Sigmoid colon (tissue), 6 donors: ENCODE measurements at regions not wholly inside any gene's neighbourhood (a gene's known extent, or its start where the extent isn't known, plus 50 kb on each side); places are given as distances from the start of the nearest gene placed in this dataset.

Experiments
- DNase-seq: peaks from one replicate; pipeline ENCODE4 v3.0.0-alpha.2; 2019
- H3K27ac ChIP-seq, 4 donors: fragments of 200-600 bp; sonication (generic); one replicate each; pipeline ENCODE4 v1.5.1; 2016 to 2019; ENCODE audit warnings: mild to moderate bottlenecking in 1 of 4
- H3K27me3 ChIP-seq, 3 donors: fragments of 200-600 bp; sonication (generic); one replicate each; pipeline ENCODE4 v1.5.1; 2019; ENCODE audit warnings: mild to moderate bottlenecking in 1 of 3
- H3K36me3 ChIP-seq, 4 donors: fragments of 200-600 bp; sonication (generic); one replicate each; pipeline ENCODE4 v1.5.1; 2016 to 2019
- H3K4me1 ChIP-seq, 4 donors: fragments of 200-600 bp; sonication (generic); one replicate each; pipeline ENCODE4 v1.5.1; 2017 to 2019
- H3K4me3 ChIP-seq, 4 donors: fragments of 200-600 bp; sonication (generic); one replicate each; pipeline ENCODE4 v1.5.1; 2017 to 2019; ENCODE audit warnings: mild to moderate bottlenecking in 2 of 4, moderate library complexity in 1 of 4
- H3K9me3 ChIP-seq, 4 donors: fragments of 200-600 bp in 3 of 4; sonication (generic) in 3 of 4; one replicate each; pipeline versions ENCODE4 v1.5.1 to v1.6.1; 2013 to 2019
- CTCF ChIP-seq, 4 experiments: fragments of 450-650 bp in 3 of 4; fragments of 200-600 bp in 1 of 4; IDR thresholded peaks; one replicate each; pipeline ENCODE4 v1.5.1; 2016 to 2019; ENCODE audit warnings: antibody characterized with exemption in 4 of 4, mild to moderate bottlenecking in 3 of 4, moderate library complexity in 2 of 4
- EP300 ChIP-seq, 4 donors: sonication (generic); formaldehyde crosslinking; IDR thresholded peaks; one replicate each; pipeline ENCODE4 v1.6.1; 2017; ENCODE audit warnings: antibody characterized with exemption in 4 of 4
- POLR2A ChIP-seq, 2 donors: fragments of 450-650 bp; IDR thresholded peaks; one replicate each; pipeline ENCODE4 v1.6.1; 2016; ENCODE audit warnings: antibody characterized with exemption in 2 of 2, mild to moderate bottlenecking in 2 of 2, moderate library complexity in 2 of 2
- POLR2AphosphoS5 ChIP-seq, 4 donors: sonication (generic); formaldehyde crosslinking; IDR thresholded peaks; one replicate each; pipeline ENCODE4 v1.6.1; 2017; ENCODE audit warnings: antibody characterized with exemption in 4 of 4
- WGBS, 2 donors: extraction: QIAGEN DNeasy Blood & Tissue Kit; methylation state at CpG; one replicate each; pipeline ENCODE4 v1.1.7; 2013; 5-methylcytosine and 5-hydroxymethylcytosine counted together
- intact Hi-C: fragments of 100-400 bp; cut with DNase I; formaldehyde crosslinking; loops from one replicate; pipeline ENCODE4 v1.15.1; 2023
- donor health status: healthy with polysubstance abuse.
- donor health status: healthy.

GRCh38 chr20:4350096-4350495 lies 101.0 kb upstream of the ADRA1D start:
- no peaks in the 10 kb centered on the region for H3K4me1 ChIP-seq
- H3K4me3 ChIP-seq, result no peak overlapping the region
- no peak for DNase-seq
- H3K36me3 ChIP-seq, result no peaks in the 10 kb centered on the region
- TF ChIP-seq POLR2AphosphoS5 (IDR thresholded peaks at IDR 0.05) (no peak), POLR2A (IDR thresholded peaks at IDR 0.05) (no peak), EP300 (IDR thresholded peaks at IDR 0.05) (no peak)
- WGBS, 2 donors, result 67 to 71% methylated on average over 1 of the region's 1 CpG
- peaks cover 0 to 6% (median 1%) of the 10 kb centered on the region in 4 donors for H3K9me3 ChIP-seq
- H3K27ac ChIP-seq, result no peak overlapping the region
- intact Hi-C loops, result no loop called here
- H3K27me3 ChIP-seq, result no peaks in the 10 kb centered on the region

GRCh38 chr20:4344670-4345069 lies 95.6 kb upstream of the ADRA1D start:
- H3K27me3 ChIP-seq, result no peaks in the 10 kb centered on the region
- no peak overlapping the region for H3K27ac ChIP-seq
- no peaks in the 10 kb centered on the region for H3K9me3 ChIP-seq
- no peak overlapping the region for H3K4me3 ChIP-seq
- H3K4me1 ChIP-seq, result peaks cover 0 to 15% (median 9%) of the 10 kb centered on the region in 4 donors
- no peak for TF ChIP-seq CTCF (IDR thresholded peaks at IDR 0.05)
- TF ChIP-seq POLR2A (IDR thresholded peaks at IDR 0.05), result no peak
- no peak for TF ChIP-seq POLR2AphosphoS5 (IDR thresholded peaks at IDR 0.05)
- TF ChIP-seq EP300 (IDR thresholded peaks at IDR 0.05), result no peak
- WGBS, 2 donors, result 54 to 74% methylated on average over 2 of the region's 2 CpGs
- DNase-seq, result no peak
- intact Hi-C loops, result no loop called here
- no peaks in the 10 kb centered on the region for H3K36me3 ChIP-seq

- H3K4me1 ChIP-seq, result peaks cover 0 to 15% (median 9%) of the 10 kb centered on the region in 4 donors
- H3K36me3 ChIP-seq, result no peaks in the 10 kb centered on the region
- 46 to 47% methylated on average over 2 of the region's 2 CpGs for WGBS, 2 donors
- DNase-seq, result no peak
- H3K9me3 ChIP-seq, result no peaks in the 10 kb centered on the region
- H3K27me3 ChIP-seq, result no peaks in the 10 kb centered on the region
- intact Hi-C loops, result no loop called here
- H3K27ac ChIP-seq, result no peak overlapping the region
- no peak for TF ChIP-seq EP300 (IDR thresholded peaks at IDR 0.05)
- no peak for TF ChIP-seq POLR2A (IDR thresholded peaks at IDR 0.05)
- TF ChIP-seq POLR2AphosphoS5 (IDR thresholded peaks at IDR 0.05), result no peak
- TF ChIP-seq CTCF (IDR thresholded peaks at IDR 0.05), result no peak
- no peak overlapping the region for H3K4me3 ChIP-seq
Observed at GRCh38 chr20:4342609-4343008, 93.5 kb upstream of the ADRA1D start.

GRCh38 chr20:4341804-4342485 lies 92.9 kb upstream of the ADRA1D start:
- H3K36me3 ChIP-seq, result no peaks in the 10 kb centered on the region
- H3K4me1 ChIP-seq, result peaks cover 0 to 15% (median 9%) of the 10 kb centered on the region in 4 donors
- 42 to 56% methylated on average over 6 of the region's 6 CpGs for WGBS, 2 donors
- H3K9me3 ChIP-seq, result no peaks in the 10 kb centered on the region
- no peak overlapping the region for H3K4me3 ChIP-seq
- no peak for DNase-seq
- TF ChIP-seq EP300 (IDR thresholded peaks at IDR 0.05) (no peak), POLR2AphosphoS5 (IDR thresholded peaks at IDR 0.05) (no peak), CTCF (IDR thresholded peaks at IDR 0.05) (no peak), POLR2A (IDR thresholded peaks at IDR 0.05) (no peak)
- no peak overlapping the region for H3K27ac ChIP-seq
- intact Hi-C loops, result no loop called here
- no peaks in the 10 kb centered on the region for H3K27me3 ChIP-seq

- no peak for DNase-seq
- intact Hi-C loops, result no loop called here
- WGBS, 2 donors, result 53 to 54% methylated on average over 1 of the region's 1 CpG
- no peak overlapping the region for H3K4me3 ChIP-seq
- H3K9me3 ChIP-seq, result no peaks in the 10 kb centered on the region
- no peaks in the 10 kb centered on the region for H3K36me3 ChIP-seq
- no peaks in the 10 kb centered on the region for H3K4me1 ChIP-seq
- H3K27ac ChIP-seq, result no peak overlapping the region
- H3K27me3 ChIP-seq, result no peaks in the 10 kb centered on the region
- TF ChIP-seq CTCF (IDR thresholded peaks at IDR 0.05) (no peak), EP300 (IDR thresholded peaks at IDR 0.05) (no peak), POLR2A (IDR thresholded peaks at IDR 0.05) (no peak), POLR2AphosphoS5 (IDR thresholded peaks at IDR 0.05) (no peak)
Observed at GRCh38 chr20:4335722-4336121, 86.6 kb upstream of the ADRA1D start.
